Spleen (tissue), 11 donors: ENCODE measurements at regions not wholly inside any gene's neighbourhood (a gene's known extent, or its start where the extent isn't known, plus 50 kb on each side); places are given as distances from the start of the nearest gene placed in this dataset.

Experiments used
- DNase-seq: peaks from one replicate; pipeline ENCODE4 v3.0.0-alpha.2; 2020
- H3K27ac ChIP-seq, 8 donors: fragments of 200-600 bp; sonication (generic) in 7 of 8; 1 replicate in 4 of 8; 2 replicates in 4 of 8; pipeline versions ENCODE4 v1.5.0 to v1.8.0; 2016 to 2021; ENCODE audit warnings: inconsistent platforms in 4 of 8, mild to moderate bottlenecking in 4 of 8, moderate library complexity in 1 of 8
- H3K27me3 ChIP-seq, 7 donors: fragments of 200-600 bp; sonication (generic) in 6 of 7; replicated peaks in 1 of 7; 1 replicate in 4 of 7; 2 replicates in 3 of 7; pipeline versions ENCODE4 v1.5.0 to v1.8.0; 2016 to 2021; ENCODE audit warnings: inconsistent platforms in 3 of 7, mild to moderate bottlenecking in 1 of 7
- H3K36me3 ChIP-seq, 6 donors: fragments of 200-600 bp; sonication (generic) in 5 of 6; 1 replicate in 4 of 6; 2 replicates in 2 of 6; pipeline versions ENCODE4 v1.5.0 to v1.8.0; 2016 to 2021; ENCODE audit warnings: inconsistent platforms in 2 of 6
- H3K4me1 ChIP-seq, 6 donors: fragments of 200-600 bp; sonication (generic) in 5 of 6; 1 replicate in 3 of 6; 2 replicates in 3 of 6; pipeline versions ENCODE4 v1.5.0 to v1.8.0; 2016 to 2021; ENCODE audit warnings: inconsistent platforms in 3 of 6
- H3K4me3 ChIP-seq, 8 donors: fragments of 200-600 bp; sonication (generic) in 7 of 8; 1 replicate in 4 of 8; 2 replicates in 4 of 8; pipeline versions ENCODE4 v1.5.0 to v1.8.0; 2016 to 2021; ENCODE audit warnings: inconsistent platforms in 4 of 8, mild to moderate bottlenecking in 4 of 8, moderate library complexity in 2 of 8
- H3K9me3 ChIP-seq, 8 donors: fragments of 200-600 bp; sonication (generic) in 7 of 8; 1 replicate in 4 of 8; 2 replicates in 4 of 8; pipeline versions ENCODE4 v1.5.0 to v1.8.0; 2016 to 2021; ENCODE audit warnings: inconsistent platforms in 4 of 8
- CTCF ChIP-seq, 11 experiments: fragments of 200-600 bp in 7 of 11; fragments of 450-650 bp in 4 of 11; sonication (generic) in 4 of 11; IDR thresholded peaks in 8 of 11; conservative IDR thresholded peaks in 3 of 11; 1 replicate in 7 of 11; 2 replicates in 4 of 11; pipeline versions ENCODE4 v1.4.0 to v1.8.0; 2016 to 2021; ENCODE audit warnings: antibody characterized with exemption in 11 of 11, inconsistent platforms in 4 of 11, mild to moderate bottlenecking in 1 of 11
- POLR2A ChIP-seq, 3 donors: fragments of 450-650 bp; IDR thresholded peaks; one replicate each; pipeline ENCODE4 v1.5.1; 2017; ENCODE audit warnings: antibody characterized with exemption in 3 of 3, mild to moderate bottlenecking in 1 of 3
- POLR2AphosphoS5 ChIP-seq, 3 donors: sonication (generic); formaldehyde crosslinking; IDR thresholded peaks; one replicate each; pipeline ENCODE4 v1.5.1; 2017; ENCODE audit warnings: antibody characterized with exemption in 3 of 3
- WGBS, 5 donors: extraction: QIAGEN DNeasy Blood & Tissue Kit in 3 of 5; methylation state at CpG; one replicate each; pipeline versions ENCODE4 v1.1.5 to v1.1.7; 2013 to 2018; 5-methylcytosine and 5-hydroxymethylcytosine counted together
- intact Hi-C: fragments of 100-400 bp; cut with DNase I; formaldehyde crosslinking; loops from one replicate; pipeline ENCODE4 v1.15.0; 2023; ENCODE audit warnings: low total_unique reads
- donor health status: healthy with polysubstance abuse.
- donor health status: DM: no; HTN: no; CAD: no; lungs with moderate emphysema.
- donor health status: DM: no; HTN: no; CAD: no.
- donor health status: Bipolar disorder and iron deficiency.
- donor health status: healthy.
- donor health status: DM: no; HTN: no; CAD: no.
- donor health status: DM: yes; HTN: yes; CAD: no.

GRCh38 chr5:20590356-20590755 lies 602.4 kb upstream of the CDH18 start:
- DNase-seq, result no peak
- Histone ChIP-seq H3K36me3 (no peaks in the 10 kb centered on the region), H3K27me3 (no peaks in the 10 kb centered on the region), H3K4me1 (no peaks in the 10 kb centered on the region), H3K9me3 (no peaks in the 10 kb centered on the region), H3K4me3 (no peak overlapping the region), H3K27ac (no peak overlapping the region)
- intact Hi-C loops, result no loop called here
- TF ChIP-seq POLR2AphosphoS5 (IDR thresholded peaks at IDR 0.05), result no peak
- TF ChIP-seq POLR2A (IDR thresholded peaks at IDR 0.05), result no peak
- no peak for TF ChIP-seq CTCF (IDR thresholded peaks at IDR 0.05 in 8 of 11, conservative IDR thresholded peaks at IDR 0.05 in 3 of 11)
- 65 to 93% (median 78%) methylated on average over 2 of the region's 2 CpGs for WGBS, 5 donors

- intact Hi-C loops, result no loop called here
- no peaks in the 10 kb centered on the region for H3K27me3 ChIP-seq
- H3K4me1 ChIP-seq, result no peaks in the 10 kb centered on the region
- 37 to 59% (median 53%) methylated on average over 5 of the region's 5 CpGs for WGBS, 5 donors
- TF ChIP-seq POLR2AphosphoS5 (IDR thresholded peaks at IDR 0.05) (no peak), POLR2A (IDR thresholded peaks at IDR 0.05) (no peak), CTCF (IDR thresholded peaks at IDR 0.05 in 8 of 11, conservative IDR thresholded peaks at IDR 0.05 in 3 of 11) (no peak)
- no peak overlapping the region for H3K27ac ChIP-seq
- no peaks in the 10 kb centered on the region for H3K36me3 ChIP-seq
- H3K9me3 ChIP-seq, result peaks cover 0 to 7% (median 0%) of the 10 kb centered on the region in 8 donors
- H3K4me3 ChIP-seq, result no peak overlapping the region
- DNase-seq, result no peak
Measured at GRCh38 chr5:20575571-20575970, 587.6 kb upstream of the CDH18 start.

GRCh38 chr5:20574576-20574975 lies 586.6 kb upstream of the CDH18 start:
- intact Hi-C loops, result no loop called here
- no peak for DNase-seq
- 70 to 95% (median 89%) methylated on average over 4 of the region's 4 CpGs for WGBS, 5 donors

GRCh38 chr5:20572614-20573013 lies 584.6 kb upstream of the CDH18 start:
- DNase-seq, result no peak
- Histone ChIP-seq H3K4me3 (no peak overlapping the region), H3K27ac (no peak overlapping the region), H3K27me3 (no peaks in the 10 kb centered on the region), H3K9me3 (no peaks in the 10 kb centered on the region), H3K4me1 (no peaks in the 10 kb centered on the region), H3K36me3 (no peaks in the 10 kb centered on the region)
- TF ChIP-seq POLR2A (IDR thresholded peaks at IDR 0.05), result no peak
- TF ChIP-seq POLR2AphosphoS5 (IDR thresholded peaks at IDR 0.05), result no peak
- no peak for TF ChIP-seq CTCF (IDR thresholded peaks at IDR 0.05 in 8 of 11, conservative IDR thresholded peaks at IDR 0.05 in 3 of 11)
- intact Hi-C loops, result no loop called here

More at GRCh38 chr5:20574576-20574975, 586.6 kb upstream of the CDH18 start:
- no peaks in the 10 kb centered on the region for H3K27me3 ChIP-seq
- no peak overlapping the region for H3K4me3 ChIP-seq
- H3K36me3 ChIP-seq, result no peaks in the 10 kb centered on the region
- no peaks in the 10 kb centered on the region for H3K4me1 ChIP-seq
- no peak for TF ChIP-seq POLR2AphosphoS5 (IDR thresholded peaks at IDR 0.05)
- no peak for TF ChIP-seq POLR2A (IDR thresholded peaks at IDR 0.05)
- TF ChIP-seq CTCF (IDR thresholded peaks at IDR 0.05 in 8 of 11, conservative IDR thresholded peaks at IDR 0.05 in 3 of 11), result no peak
- H3K9me3 ChIP-seq, result peaks cover 0 to 7% (median 0%) of the 10 kb centered on the region in 8 donors
- H3K27ac ChIP-seq, result no peak overlapping the region
